ENCODE measurements at regions not wholly inside any gene's neighbourhood (a gene's known extent, or its start where the extent isn't known, plus 50 kb on each side); places are given as distances from the start of the nearest gene placed in this dataset.

GRCh38 chr11:31883435-31883834, 72.3 kb upstream of the PAX6 start:
- H3K27ac ChIP-seq (ENCODE audit: low read length) = no peak overlapping the region
- H3K4me3 ChIP-seq (ENCODE audit: low read length) = no peak overlapping the region
- H3K9me3 ChIP-seq (ENCODE audit: control insufficient read depth, low read depth, low read length) = no peaks in the 10 kb centered on the region
- H3K36me3 ChIP-seq (ENCODE audit: control insufficient read depth, low read depth, low read length) = no peaks in the 10 kb centered on the region
- no peak overlapping the region for H3K9ac ChIP-seq (ENCODE audit: low read length)
- H3K4me1 ChIP-seq (ENCODE audit: control insufficient read depth, low read depth, low read length) = peaks cover 24% of the 10 kb centered on the region
- H3K27me3 ChIP-seq (ENCODE audit: control insufficient read depth, insufficient read depth, low read length) = no peaks in the 10 kb centered on the region

GRCh38 chr11:31882951-31883392, 71.8 kb upstream of the PAX6 start:
- Histone ChIP-seq H3K4me3 (ENCODE audit: low read length) (no peak overlapping the region), H3K36me3 (ENCODE audit: control insufficient read depth, low read depth, low read length) (no peaks in the 10 kb centered on the region), H3K9ac (ENCODE audit: low read length) (no peak overlapping the region), H3K4me1 (ENCODE audit: control insufficient read depth, low read depth, low read length) (peaks cover 19% of the 10 kb centered on the region), H3K27me3 (ENCODE audit: control insufficient read depth, insufficient read depth, low read length) (no peaks in the 10 kb centered on the region), H3K27ac (ENCODE audit: low read length) (no peak overlapping the region), H3K9me3 (ENCODE audit: control insufficient read depth, low read depth, low read length) (no peaks in the 10 kb centered on the region)

GRCh38 chr11:31881825-31882224, 70.7 kb upstream of the PAX6 start:
- H3K36me3 ChIP-seq (ENCODE audit: control insufficient read depth, low read depth, low read length) = no peaks in the 10 kb centered on the region
- H3K9ac ChIP-seq (ENCODE audit: low read length) = no peak overlapping the region
- peaks cover 21% of the 10 kb centered on the region for H3K4me1 ChIP-seq (ENCODE audit: control insufficient read depth, low read depth, low read length)
- no peaks in the 10 kb centered on the region for H3K9me3 ChIP-seq (ENCODE audit: control insufficient read depth, low read depth, low read length)
- H3K27me3 ChIP-seq (ENCODE audit: control insufficient read depth, insufficient read depth, low read length) = no peaks in the 10 kb centered on the region
- H3K4me3 ChIP-seq (ENCODE audit: low read length) = no peak overlapping the region
- no peak overlapping the region for H3K27ac ChIP-seq (ENCODE audit: low read length)

- Histone ChIP-seq H3K27me3 (ENCODE audit: control insufficient read depth, insufficient read depth, low read length) (peaks cover 2% of the 10 kb centered on the region), H3K9ac (ENCODE audit: low read length) (no peak overlapping the region), H3K4me3 (ENCODE audit: low read length) (no peak overlapping the region)
These were observed 68.6 kb upstream of the PAX6 start for GRCh38 chr11:31879681-31880080.

GRCh38 chr11:31877863-31878262, 66.7 kb upstream of the PAX6 start:
- no peak overlapping the region for H3K27ac ChIP-seq (ENCODE audit: low read length)
- H3K4me3 ChIP-seq (ENCODE audit: low read length) = no peak overlapping the region
- no peaks in the 10 kb centered on the region for H3K9me3 ChIP-seq (ENCODE audit: control insufficient read depth, low read depth, low read length)
- H3K4me1 ChIP-seq (ENCODE audit: control insufficient read depth, low read depth, low read length) = peaks cover 31% of the 10 kb centered on the region
- peaks cover 4% of the 10 kb centered on the region for H3K27me3 ChIP-seq (ENCODE audit: control insufficient read depth, insufficient read depth, low read length)
- H3K36me3 ChIP-seq (ENCODE audit: control insufficient read depth, low read depth, low read length) = no peaks in the 10 kb centered on the region
- no peak overlapping the region for H3K9ac ChIP-seq (ENCODE audit: low read length)

More at GRCh38 chr11:31879681-31880080, 68.6 kb upstream of the PAX6 start:
- peaks cover 38% of the 10 kb centered on the region for H3K4me1 ChIP-seq (ENCODE audit: control insufficient read depth, low read depth, low read length)
- no peaks in the 10 kb centered on the region for H3K36me3 ChIP-seq (ENCODE audit: control insufficient read depth, low read depth, low read length)
- H3K27ac ChIP-seq (ENCODE audit: low read length) = no peak overlapping the region
- H3K9me3 ChIP-seq (ENCODE audit: control insufficient read depth, low read depth, low read length) = no peaks in the 10 kb centered on the region

GRCh38 chr11:31877083-31877482, 66.0 kb upstream of the PAX6 start:
- peaks cover 25% of the 10 kb centered on the region for H3K4me1 ChIP-seq (ENCODE audit: control insufficient read depth, low read depth, low read length)
- H3K27ac ChIP-seq (ENCODE audit: low read length) = no peak overlapping the region
- H3K36me3 ChIP-seq (ENCODE audit: control insufficient read depth, low read depth, low read length) = no peaks in the 10 kb centered on the region
- H3K9ac ChIP-seq (ENCODE audit: low read length) = no peak overlapping the region
- H3K27me3 ChIP-seq (ENCODE audit: control insufficient read depth, insufficient read depth, low read length) = peaks cover 11% of the 10 kb centered on the region
- H3K9me3 ChIP-seq (ENCODE audit: control insufficient read depth, low read depth, low read length) = no peaks in the 10 kb centered on the region
- no peak overlapping the region for H3K4me3 ChIP-seq (ENCODE audit: low read length)

- H3K9ac ChIP-seq (ENCODE audit: low read length) = no peak overlapping the region
- no peak overlapping the region for H3K27ac ChIP-seq (ENCODE audit: low read length)
- peak overlapping the region; percentile 0 for H3K4me3 ChIP-seq (ENCODE audit: low read length)
- no peaks in the 10 kb centered on the region for H3K9me3 ChIP-seq (ENCODE audit: control insufficient read depth, low read depth, low read length)
- H3K4me1 ChIP-seq (ENCODE audit: control insufficient read depth, low read depth, low read length) = peaks cover 30% of the 10 kb centered on the region
- H3K27me3 ChIP-seq (ENCODE audit: control insufficient read depth, insufficient read depth, low read length) = peaks cover 21% of the 10 kb centered on the region
- H3K36me3 ChIP-seq (ENCODE audit: control insufficient read depth, low read depth, low read length) = no peaks in the 10 kb centered on the region
These were observed 64.9 kb upstream of the PAX6 start for GRCh38 chr11:31875866-31876560.

GRCh38 chr11:31874631-31875191, 63.6 kb upstream of the PAX6 start:
- Histone ChIP-seq H3K9me3 (ENCODE audit: control insufficient read depth, low read depth, low read length) (no peaks in the 10 kb centered on the region), H3K27ac (ENCODE audit: low read length) (no peak overlapping the region), H3K4me3 (ENCODE audit: low read length) (no peak overlapping the region), H3K27me3 (ENCODE audit: control insufficient read depth, insufficient read depth, low read length) (peaks cover 30% of the 10 kb centered on the region), H3K36me3 (ENCODE audit: control insufficient read depth, low read depth, low read length) (no peaks in the 10 kb centered on the region), H3K9ac (ENCODE audit: low read length) (no peak overlapping the region), H3K4me1 (ENCODE audit: control insufficient read depth, low read depth, low read length) (peaks cover 35% of the 10 kb centered on the region)

- no peaks in the 10 kb centered on the region for H3K9me3 ChIP-seq (ENCODE audit: control insufficient read depth, low read depth, low read length)
- peaks cover 35% of the 10 kb centered on the region for H3K4me1 ChIP-seq (ENCODE audit: control insufficient read depth, low read depth, low read length)
- no peaks in the 10 kb centered on the region for H3K36me3 ChIP-seq (ENCODE audit: control insufficient read depth, low read depth, low read length)
- peaks cover 38% of the 10 kb centered on the region for H3K27me3 ChIP-seq (ENCODE audit: control insufficient read depth, insufficient read depth, low read length)
- no peak overlapping the region for H3K9ac ChIP-seq (ENCODE audit: low read length)
- H3K4me3 ChIP-seq (ENCODE audit: low read length) = no peak overlapping the region
- H3K27ac ChIP-seq (ENCODE audit: low read length) = no peak overlapping the region
These were observed 62.0 kb upstream of the PAX6 start for GRCh38 chr11:31873124-31873523.

GRCh38 chr11:31872076-31872443, 60.9 kb upstream of the PAX6 start:
- no peaks in the 10 kb centered on the region for H3K9me3 ChIP-seq (ENCODE audit: control insufficient read depth, low read depth, low read length)
- no peak overlapping the region for H3K27ac ChIP-seq (ENCODE audit: low read length)
- peaks cover 30% of the 10 kb centered on the region for H3K4me1 ChIP-seq (ENCODE audit: control insufficient read depth, low read depth, low read length)
- no peaks in the 10 kb centered on the region for H3K36me3 ChIP-seq (ENCODE audit: control insufficient read depth, low read depth, low read length)
- H3K27me3 ChIP-seq (ENCODE audit: control insufficient read depth, insufficient read depth, low read length) = peaks cover 38% of the 10 kb centered on the region
- H3K4me3 ChIP-seq (ENCODE audit: low read length) = no peak overlapping the region
- H3K9ac ChIP-seq (ENCODE audit: low read length) = no peak overlapping the region

GRCh38 chr11:31871310-31872075, 60.4 kb upstream of the PAX6 start:
- Histone ChIP-seq H3K27me3 (ENCODE audit: control insufficient read depth, insufficient read depth, low read length) (peaks cover 38% of the 10 kb centered on the region), H3K9me3 (ENCODE audit: control insufficient read depth, low read depth, low read length) (no peaks in the 10 kb centered on the region), H3K9ac (ENCODE audit: low read length) (no peak overlapping the region), H3K36me3 (ENCODE audit: control insufficient read depth, low read depth, low read length) (no peaks in the 10 kb centered on the region), H3K4me3 (ENCODE audit: low read length) (peak overlapping the region; percentile 14), H3K4me1 (ENCODE audit: control insufficient read depth, low read depth, low read length) (peaks cover 26% of the 10 kb centered on the region), H3K27ac (ENCODE audit: low read length) (no peak overlapping the region)

All from iPS-18a (cell line).